ENCODE measurements at regions not wholly inside any gene's neighbourhood (a gene's known extent, or its start where the extent isn't known, plus 50 kb on each side); places are given as distances from the start of the nearest gene placed in this dataset.

- TF ChIP-seq ZBTB44 (tag by site-specific recombination; IDR thresholded peaks at IDR 0.05) (no peak), PRDM10 (tag by site-specific recombination; IDR thresholded peaks at IDR 0.05) (peak; percentile 58)
Measured at GRCh38 chr2:190791347-190791975, 89.2 kb upstream of the GLS start (continued).

GRCh38 chr2:190791976-190792575 is 88.5 kb upstream of the GLS start:
- Histone ChIP-seq H3K27ac (ENCODE audit: extremely low read depth, low read depth, low read length) (no peak overlapping the region), H3K9me3 (ENCODE audit: control insufficient read depth, insufficient read depth, low read depth, low read length) (no peaks in the 10 kb centered on the region), H3K36me3 (ENCODE audit: control insufficient read depth in 2 of 2, insufficient read depth in 1 of 2, low read length in 2 of 2) (no peaks in the 10 kb centered on the region), H3K4me1 (ENCODE audit: control insufficient read depth, insufficient read depth, low read length) (peaks cover 12% of the 10 kb centered on the region), H3K4me3 (ENCODE audit: low read depth, low read length) (no peak overlapping the region)
- 0 out of 2 replicates have a peak, but pooled peaks have one; percentile 51 for TF ChIP-seq SP7 (tag by site-specific recombination; IDR thresholded peaks at IDR 0.05)
- TF ChIP-seq PRDM4 (tag by site-specific recombination; IDR thresholded peaks at IDR 0.05): 0 out of 2 replicates have a peak, but pooled peaks have one; percentile 2
- no peak for TF ChIP-seq ZNF548 (tag by site-specific recombination; IDR thresholded peaks at IDR 0.05)
- POLR2A ChIA-PET: no interaction called here
- CTCF ChIA-PET: interaction anchor here (0.7 to 1.5 kb wide), 5 partner anchors 11 to 392 kb away, joined by 3 to 9 read pairs (median 4); no protein-coding TSS in a partner anchor

- TF ChIP-seq SP7 (tag by site-specific recombination; IDR thresholded peaks at IDR 0.05) (peak; percentile 85), ZNF548 (tag by site-specific recombination; IDR thresholded peaks at IDR 0.05) (0 out of 2 replicates have a peak, but pooled peaks have one; percentile 50), ZBTB17 (tag by site-specific recombination; IDR thresholded peaks at IDR 0.05) (0 out of 2 replicates have a peak, but pooled peaks have one; percentile 15), ZNF362 (tag by site-specific recombination; IDR thresholded peaks at IDR 0.05) (no peak), ZNF324 (tag by site-specific recombination; IDR thresholded peaks at IDR 0.05) (no peak)
- Histone ChIP-seq H3K27ac (ENCODE audit: extremely low read depth, low read depth, low read length) (no peak overlapping the region), H3K4me1 (ENCODE audit: control insufficient read depth, insufficient read depth, low read length) (peaks cover 12% of the 10 kb centered on the region), H3K9me3 (ENCODE audit: control insufficient read depth, insufficient read depth, low read depth, low read length) (no peaks in the 10 kb centered on the region), H3K36me3 (ENCODE audit: control insufficient read depth in 2 of 2, insufficient read depth in 1 of 2, low read length in 2 of 2) (no peaks in the 10 kb centered on the region), H3K4me3 (ENCODE audit: low read depth, low read length) (no peak overlapping the region)
- ChIA-PET CTCF (interaction anchor here (0.5 to 1.5 kb wide), 7 partner anchors 9 to 393 kb away, joined by 3 to 9 read pairs (median 3); no protein-coding TSS in a partner anchor), POLR2A (interaction anchor here (1.0 kb wide), 1 partner anchor 88 kb away, joined by 6 read pairs; no protein-coding TSS in a partner anchor)
Measured at GRCh38 chr2:190792956-190793888, 87.4 kb upstream of the GLS start.
